ENCODE measurements at regions not wholly inside any gene's neighbourhood (a gene's known extent, or its start where the extent isn't known, plus 50 kb on each side); places are given as distances from the start of the nearest gene placed in this dataset.

- DNase-seq (ENCODE audit: extremely low spot score, unreplicated experiment) = no peak
- no peak overlapping the region for H3K4me3 Mint-ChIP-seq
- no peaks in the 10 kb centered on the region for H3K4me1 Mint-ChIP-seq (ENCODE audit: unreplicated experiment)
- no peaks in the 10 kb centered on the region for H3K9me3 Mint-ChIP-seq
- no peaks in the 10 kb centered on the region for H3K36me3 Mint-ChIP-seq
- TF ChIP-seq, protein P1, sequence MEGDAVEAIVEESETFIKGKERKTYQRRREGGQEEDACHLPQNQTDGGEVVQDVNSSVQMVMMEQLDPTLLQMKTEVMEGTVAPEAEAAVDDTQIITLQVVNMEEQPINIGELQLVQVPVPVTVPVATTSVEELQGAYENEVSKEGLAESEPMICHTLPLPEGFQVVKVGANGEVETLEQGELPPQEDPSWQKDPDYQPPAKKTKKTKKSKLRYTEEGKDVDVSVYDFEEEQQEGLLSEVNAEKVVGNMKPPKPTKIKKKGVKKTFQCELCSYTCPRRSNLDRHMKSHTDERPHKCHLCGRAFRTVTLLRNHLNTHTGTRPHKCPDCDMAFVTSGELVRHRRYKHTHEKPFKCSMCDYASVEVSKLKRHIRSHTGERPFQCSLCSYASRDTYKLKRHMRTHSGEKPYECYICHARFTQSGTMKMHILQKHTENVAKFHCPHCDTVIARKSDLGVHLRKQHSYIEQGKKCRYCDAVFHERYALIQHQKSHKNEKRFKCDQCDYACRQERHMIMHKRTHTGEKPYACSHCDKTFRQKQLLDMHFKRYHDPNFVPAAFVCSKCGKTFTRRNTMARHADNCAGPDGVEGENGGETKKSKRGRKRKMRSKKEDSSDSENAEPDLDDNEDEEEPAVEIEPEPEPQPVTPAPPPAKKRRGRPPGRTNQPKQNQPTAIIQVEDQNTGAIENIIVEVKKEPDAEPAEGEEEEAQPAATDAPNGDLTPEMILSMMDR (conservative IDR thresholded peaks at IDR 0.05) = no peak
- no peak overlapping the region for H3K27ac Mint-ChIP-seq
- H3K27me3 Mint-ChIP-seq = peaks cover 74% of the 10 kb centered on the region
Measured at GRCh38 chr17:45703806-45704205, 80.3 kb upstream of the CRHR1 start.

DNA sequence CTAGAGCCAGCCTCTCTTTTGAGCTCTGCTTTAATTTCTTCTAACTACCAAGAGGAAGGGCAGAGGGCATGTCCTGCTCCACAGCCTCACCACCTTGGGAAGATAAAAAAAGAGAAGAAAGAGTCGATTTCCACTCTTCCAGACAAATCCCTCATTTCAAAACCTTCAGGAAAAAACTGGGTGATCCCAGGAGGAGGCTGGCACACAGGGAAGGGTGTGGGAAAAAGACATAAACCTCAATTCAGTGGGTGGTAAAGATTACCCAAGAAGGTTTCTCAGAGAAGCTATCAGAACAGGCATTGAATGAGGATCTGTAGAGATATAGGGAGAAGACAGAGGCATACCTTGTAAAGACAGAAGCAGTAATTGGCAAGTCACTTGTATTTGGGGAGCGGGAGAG, 79.9 kb upstream of the CRHR1 start:
- H3K4me3 Mint-ChIP-seq = no peak overlapping the region
- DNase-seq (ENCODE audit: extremely low spot score, unreplicated experiment) = no peak
- H3K27me3 Mint-ChIP-seq = peaks cover 75% of the 10 kb centered on the region
- no peaks in the 10 kb centered on the region for H3K36me3 Mint-ChIP-seq
- no peaks in the 10 kb centered on the region for H3K4me1 Mint-ChIP-seq (ENCODE audit: unreplicated experiment)
- no peaks in the 10 kb centered on the region for H3K9me3 Mint-ChIP-seq
- no peak overlapping the region for H3K27ac Mint-ChIP-seq
- TF ChIP-seq, protein P1 (conservative IDR thresholded peaks at IDR 0.05) = no peak

- H3K27me3 Mint-ChIP-seq = peaks cover 70% of the 10 kb centered on the region
Measured at GRCh38 chr17:45705123-45706009, 78.8 kb upstream of the CRHR1 start.

GRCh38 chr17:45706033-45706432, 78.1 kb upstream of the CRHR1 start:
- Mint-ChIP-seq H3K27ac (no peak overlapping the region), H3K36me3 (no peaks in the 10 kb centered on the region), H3K27me3 (peaks cover 71% of the 10 kb centered on the region), H3K4me3 (no peak overlapping the region), H3K9me3 (no peaks in the 10 kb centered on the region), H3K4me1 (ENCODE audit: unreplicated experiment) (no peaks in the 10 kb centered on the region)
- TF ChIP-seq, protein P1 (conservative IDR thresholded peaks at IDR 0.05) = no peak
- DNase-seq (ENCODE audit: extremely low spot score, unreplicated experiment) = no peak

More at GRCh38 chr17:45705123-45706009, 78.8 kb upstream of the CRHR1 start:
- no peaks in the 10 kb centered on the region for H3K36me3 Mint-ChIP-seq
- no peak overlapping the region for H3K4me3 Mint-ChIP-seq
- no peak overlapping the region for H3K27ac Mint-ChIP-seq
- TF ChIP-seq, protein P1 (conservative IDR thresholded peaks at IDR 0.05) = no peak
- H3K4me1 Mint-ChIP-seq (ENCODE audit: unreplicated experiment) = no peaks in the 10 kb centered on the region
- DNase-seq (ENCODE audit: extremely low spot score, unreplicated experiment) = no peak
- no peaks in the 10 kb centered on the region for H3K9me3 Mint-ChIP-seq

DNA sequence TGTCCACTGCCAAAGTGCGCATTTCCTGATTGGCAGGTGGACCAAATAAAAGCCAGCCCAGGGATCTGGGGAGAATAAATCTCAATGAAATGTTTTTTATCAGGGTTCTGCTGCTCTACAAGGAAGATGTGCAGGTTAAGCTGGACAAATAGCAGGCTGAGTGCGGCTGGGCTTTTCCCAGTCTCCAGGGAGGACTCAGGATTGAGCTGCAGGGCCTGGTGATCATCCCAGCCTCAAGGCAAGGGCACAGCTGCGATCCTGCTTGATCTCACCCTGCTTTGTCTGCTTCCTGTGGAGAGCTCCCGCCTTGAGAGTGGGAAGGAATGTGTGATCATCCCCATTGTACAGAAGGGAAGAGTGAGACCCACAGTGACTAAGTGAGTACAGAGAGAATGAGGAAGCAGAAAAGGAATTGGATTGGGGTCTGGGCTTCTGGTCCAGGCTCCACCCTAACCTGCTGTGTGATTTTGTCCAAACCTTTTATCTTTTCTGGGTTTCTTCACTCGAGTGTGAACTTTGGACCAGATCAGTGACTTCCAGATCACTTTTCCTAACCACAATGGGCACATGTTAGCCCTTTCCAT, 75.3 kb upstream of the CRHR1 start:
- no peaks in the 10 kb centered on the region for H3K36me3 Mint-ChIP-seq
- H3K27me3 Mint-ChIP-seq = peaks cover 70% of the 10 kb centered on the region
- H3K4me1 Mint-ChIP-seq (ENCODE audit: unreplicated experiment) = no peaks in the 10 kb centered on the region
- no peak overlapping the region for H3K27ac Mint-ChIP-seq
- no peaks in the 10 kb centered on the region for H3K9me3 Mint-ChIP-seq
- H3K4me3 Mint-ChIP-seq = no peak overlapping the region
- TF ChIP-seq, protein P1 (conservative IDR thresholded peaks at IDR 0.05) = no peak
- no peak for DNase-seq (ENCODE audit: extremely low spot score, unreplicated experiment)
